Astrocyte (in vitro differentiated cells and primary cell): ENCODE measurements at regions not wholly inside any gene's neighbourhood (a gene's known extent, or its start where the extent isn't known, plus 50 kb on each side); places are given as distances from the start of the nearest gene placed in this dataset.

Source experiments
- CTCF ChIP-seq: IDR thresholded peaks from 2 replicates; pipeline ENCODE4 v1.5.1; 2011; ENCODE audit warnings: low read depth, mild to moderate bottlenecking, inconsistent platforms, low read length, moderate library complexity; ENCODE audit not compliant: insufficient read depth
- EZH2 ChIP-seq: IDR thresholded peaks from 2 replicates; pipeline ENCODE4 v1.6.1; 2012; ENCODE audit warnings: mild to moderate bottlenecking, low read length, inconsistent platforms; ENCODE audit not compliant: insufficient read depth

GRCh38 chr1:173407846-173408245 lies 69.3 kb upstream of the PRDX6 start:
- TF ChIP-seq CTCF (no peak), EZH2 (no peak)
